SK-N-SH (cell line): ENCODE measurements at regions not wholly inside any gene's neighbourhood (a gene's known extent, or its start where the extent isn't known, plus 50 kb on each side); places are given as distances from the start of the nearest gene placed in this dataset.

Experiments used
- CTCF ChIP-seq: fragments of 200-600 bp; sonication (generic); IDR thresholded peaks from 2 replicates; pipeline ENCODE4 v1.6.1; 2017; ENCODE audit warnings: antibody characterized with exemption, mild to moderate bottlenecking, moderate library complexity
- ELF1 ChIP-seq: IDR thresholded peaks from 2 replicates; pipeline ENCODE4 v1.4.0; 2012
- EP300 ChIP-seq, 2 experiments: IDR thresholded peaks; 2 replicates each; pipeline versions ENCODE4 v1.4.0 to v1.6.1; 2012; ENCODE audit warnings: borderline replicate concordance in 1 of 2, low read depth in 1 of 2, low read length in 1 of 2
- GABPA ChIP-seq: IDR thresholded peaks from 2 replicates; pipeline ENCODE4 v1.4.0; 2012; ENCODE audit warnings: low read depth, mild to moderate bottlenecking
- JUND ChIP-seq: IDR thresholded peaks from 2 replicates; pipeline ENCODE4 v1.4.0; 2012
- POLR2AphosphoS5 ChIP-seq: IDR thresholded peaks from 2 replicates; pipeline ENCODE4 v1.6.1; 2012; ENCODE audit warnings: low read depth, low read length
- YY1 ChIP-seq: IDR thresholded peaks from 2 replicates; pipeline ENCODE4 v1.4.0; 2012; ENCODE audit warnings: low read depth, mild to moderate bottlenecking
- TF ChIP-seq, protein P1 (sequence below): fragments of 150-350 bp; IDR thresholded peaks from 2 replicates; pipeline ENCODE4 v1.6.1; 2017; ENCODE audit warnings: antibody characterized with exemption, low read length, low read depth, borderline replicate concordance
- TF ChIP-seq, protein P2 (sequence below): IDR thresholded peaks from 2 replicates; pipeline ENCODE4 v1.6.1; 2012; ENCODE audit warnings: mild to moderate bottlenecking, low read depth, low read length, moderate library complexity

DNA sequence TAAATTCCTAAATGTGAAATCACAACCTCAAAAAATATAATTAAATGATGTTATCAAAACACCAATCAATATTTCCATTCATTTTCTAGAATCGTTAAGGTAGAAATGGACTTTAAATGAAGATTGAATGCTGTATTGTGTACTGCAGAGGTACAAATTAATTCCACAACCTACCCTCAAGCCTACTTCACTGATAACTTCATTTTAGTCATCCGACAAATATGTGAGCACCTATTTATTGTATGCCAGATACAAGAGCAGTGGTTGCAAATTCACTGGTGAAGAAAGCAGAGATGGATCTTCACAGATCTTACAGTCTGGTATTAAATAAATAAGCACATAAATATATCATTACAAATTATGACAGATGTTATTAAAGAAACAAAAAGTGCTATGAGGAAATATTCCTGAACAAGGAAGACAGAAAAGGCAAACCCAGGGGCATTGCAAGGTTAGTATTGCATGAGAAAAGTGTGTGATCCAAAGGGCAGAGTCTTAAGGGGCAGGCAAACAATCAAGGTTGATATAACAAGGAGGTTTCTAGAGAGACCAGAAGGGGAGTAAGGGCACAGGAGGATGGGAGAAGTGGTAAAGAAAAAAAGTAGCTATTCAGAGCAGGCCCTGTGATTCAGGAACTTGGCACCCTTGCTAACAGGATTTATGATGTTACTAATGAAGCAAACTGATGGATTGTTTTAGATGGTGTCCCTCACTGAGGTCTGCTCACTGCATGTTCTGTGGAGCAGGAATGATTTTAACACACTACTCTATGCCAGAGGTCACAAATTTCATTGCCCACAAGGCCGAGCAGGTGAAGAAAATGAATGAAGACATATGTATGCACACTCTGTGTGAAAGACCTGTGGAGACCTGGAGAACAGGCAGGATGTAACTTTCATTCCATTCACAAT is 128.0 kb upstream of the CCDC150 start:
- no peak for TF ChIP-seq CTCF
- TF ChIP-seq JUND = no peak
- no peak for TF ChIP-seq EP300 (IDR thresholded peaks at IDR 0.05; ENCODE audit: borderline replicate concordance in 1 of 2, low read depth in 1 of 2, low read length in 1 of 2)
- TF ChIP-seq GABPA = no peak
- TF ChIP-seq, protein P1, sequence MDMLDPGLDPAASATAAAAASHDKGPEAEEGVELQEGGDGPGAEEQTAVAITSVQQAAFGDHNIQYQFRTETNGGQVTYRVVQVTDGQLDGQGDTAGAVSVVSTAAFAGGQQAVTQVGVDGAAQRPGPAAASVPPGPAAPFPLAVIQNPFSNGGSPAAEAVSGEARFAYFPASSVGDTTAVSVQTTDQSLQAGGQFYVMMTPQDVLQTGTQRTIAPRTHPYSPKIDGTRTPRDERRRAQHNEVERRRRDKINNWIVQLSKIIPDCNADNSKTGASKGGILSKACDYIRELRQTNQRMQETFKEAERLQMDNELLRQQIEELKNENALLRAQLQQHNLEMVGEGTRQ = no peak
- TF ChIP-seq ELF1 = no peak
- no peak for TF ChIP-seq POLR2AphosphoS5
- TF ChIP-seq, protein P2, sequence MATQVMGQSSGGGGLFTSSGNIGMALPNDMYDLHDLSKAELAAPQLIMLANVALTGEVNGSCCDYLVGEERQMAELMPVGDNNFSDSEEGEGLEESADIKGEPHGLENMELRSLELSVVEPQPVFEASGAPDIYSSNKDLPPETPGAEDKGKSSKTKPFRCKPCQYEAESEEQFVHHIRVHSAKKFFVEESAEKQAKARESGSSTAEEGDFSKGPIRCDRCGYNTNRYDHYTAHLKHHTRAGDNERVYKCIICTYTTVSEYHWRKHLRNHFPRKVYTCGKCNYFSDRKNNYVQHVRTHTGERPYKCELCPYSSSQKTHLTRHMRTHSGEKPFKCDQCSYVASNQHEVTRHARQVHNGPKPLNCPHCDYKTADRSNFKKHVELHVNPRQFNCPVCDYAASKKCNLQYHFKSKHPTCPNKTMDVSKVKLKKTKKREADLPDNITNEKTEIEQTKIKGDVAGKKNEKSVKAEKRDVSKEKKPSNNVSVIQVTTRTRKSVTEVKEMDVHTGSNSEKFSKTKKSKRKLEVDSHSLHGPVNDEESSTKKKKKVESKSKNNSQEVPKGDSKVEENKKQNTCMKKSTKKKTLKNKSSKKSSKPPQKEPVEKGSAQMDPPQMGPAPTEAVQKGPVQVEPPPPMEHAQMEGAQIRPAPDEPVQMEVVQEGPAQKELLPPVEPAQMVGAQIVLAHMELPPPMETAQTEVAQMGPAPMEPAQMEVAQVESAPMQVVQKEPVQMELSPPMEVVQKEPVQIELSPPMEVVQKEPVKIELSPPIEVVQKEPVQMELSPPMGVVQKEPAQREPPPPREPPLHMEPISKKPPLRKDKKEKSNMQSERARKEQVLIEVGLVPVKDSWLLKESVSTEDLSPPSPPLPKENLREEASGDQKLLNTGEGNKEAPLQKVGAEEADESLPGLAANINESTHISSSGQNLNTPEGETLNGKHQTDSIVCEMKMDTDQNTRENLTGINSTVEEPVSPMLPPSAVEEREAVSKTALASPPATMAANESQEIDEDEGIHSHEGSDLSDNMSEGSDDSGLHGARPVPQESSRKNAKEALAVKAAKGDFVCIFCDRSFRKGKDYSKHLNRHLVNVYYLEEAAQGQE = no peak
- no peak for TF ChIP-seq YY1
